Vagina (tissue), 2 donors: ENCODE measurements at regions not wholly inside any gene's neighbourhood (a gene's known extent, or its start where the extent isn't known, plus 50 kb on each side); places are given as distances from the start of the nearest gene placed in this dataset.

Experiments used
- CTCF ChIP-seq, 3 experiments: fragments of 450-650 bp in 2 of 3; fragments of 200-600 bp in 1 of 3; sonication (generic) in 1 of 3; IDR thresholded peaks; one replicate each; pipeline ENCODE4 v1.5.1; 2017 to 2019; ENCODE audit warnings: antibody characterized with exemption in 3 of 3, mild to moderate bottlenecking in 2 of 3, moderate library complexity in 2 of 3
- POLR2A ChIP-seq, 2 donors: fragments of 450-650 bp; IDR thresholded peaks; one replicate each; pipeline ENCODE4 v1.6.1; 2017; ENCODE audit warnings: antibody characterized with exemption in 2 of 2, mild to moderate bottlenecking in 2 of 2, moderate library complexity in 2 of 2
- POLR2AphosphoS5 ChIP-seq, 2 donors: sonication (generic); formaldehyde crosslinking; IDR thresholded peaks; one replicate each; pipeline ENCODE4 v1.9.0; 2017; ENCODE audit warnings: antibody characterized with exemption in 2 of 2, mild to moderate bottlenecking in 2 of 2, low read depth in 1 of 2; ENCODE audit not compliant: insufficient read depth in 1 of 2

DNA sequence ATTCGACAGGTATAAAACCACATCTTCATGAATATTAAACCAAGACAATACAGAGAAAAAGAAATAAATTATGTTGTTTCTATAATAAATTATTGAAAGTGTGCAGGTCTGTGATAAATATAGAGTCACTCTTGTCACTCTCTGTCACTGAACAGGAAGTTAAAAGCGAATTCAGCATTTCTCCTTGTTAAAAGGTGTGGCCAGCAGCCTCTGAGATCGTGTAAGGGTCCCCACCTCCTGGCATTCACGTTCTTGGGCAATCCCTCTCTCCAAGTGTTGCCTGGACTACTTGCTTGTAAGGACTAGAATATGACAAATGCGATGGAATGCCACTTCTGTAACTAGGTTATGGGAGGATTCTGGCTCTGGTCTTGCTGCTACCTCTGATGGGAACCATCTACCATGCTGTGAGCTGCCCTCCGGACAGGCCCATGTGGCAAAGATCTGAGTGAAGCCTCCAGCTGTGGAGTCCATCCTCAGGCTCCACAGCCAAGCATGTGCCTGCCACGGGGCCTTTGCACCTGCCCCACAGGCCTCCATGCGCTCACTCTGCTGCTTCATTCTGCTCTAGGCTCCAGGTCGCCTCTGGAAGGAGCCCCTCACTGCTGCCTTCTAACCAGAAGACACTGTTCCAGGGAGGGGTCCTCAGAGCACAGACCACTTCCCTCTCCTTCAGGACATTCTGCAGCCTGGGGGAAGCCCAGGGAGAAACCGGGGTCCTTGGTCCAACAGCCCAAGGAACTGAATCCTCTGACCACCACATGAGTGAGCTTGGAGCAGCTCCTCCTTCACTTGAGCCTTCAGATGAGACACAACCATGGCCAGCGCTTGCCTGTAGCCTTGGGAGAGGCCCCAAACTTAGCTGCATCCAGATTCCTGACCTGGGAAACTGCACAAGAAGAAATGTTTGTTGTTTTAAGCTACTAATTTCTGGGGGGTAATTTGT lies 202.9 kb upstream of the HDAC4 start:
- no peak for TF ChIP-seq CTCF (IDR thresholded peaks at IDR 0.05)
- no peak for TF ChIP-seq POLR2AphosphoS5 (IDR thresholded peaks at IDR 0.05; ENCODE audit: insufficient read depth in 1 of 2, low read depth in 1 of 2)
- no peak for TF ChIP-seq POLR2A (IDR thresholded peaks at IDR 0.05)
